Mammary epithelial cell (primary cell): ENCODE measurements at regions not wholly inside any gene's neighbourhood (a gene's known extent, or its start where the extent isn't known, plus 50 kb on each side); places are given as distances from the start of the nearest gene placed in this dataset.

ENCODE experiments used
- CTCF ChIP-seq, 2 donors: IDR thresholded peaks in 1 of 2; conservative IDR thresholded peaks in 1 of 2; 2 replicates each; pipeline ENCODE4 v1.5.1; 2011 to 2012; ENCODE audit warnings: inconsistent platforms in 2 of 2, low read length in 2 of 2, mild to moderate bottlenecking in 2 of 2, control low read depth in 1 of 2, low read depth in 1 of 2; ENCODE audit not compliant: insufficient read depth in 1 of 2; ENCODE audit errors: extremely low read depth in 1 of 2
- EZH2 ChIP-seq: IDR thresholded peaks from 2 replicates; pipeline ENCODE4 v1.6.1; 2012; ENCODE audit warnings: low read length, inconsistent platforms, borderline replicate concordance

- no peak for TF ChIP-seq EZH2
- no peak for TF ChIP-seq CTCF (conservative IDR thresholded peaks at IDR 0.05 in 1 of 2, IDR thresholded peaks at IDR 0.05 in 1 of 2; ENCODE audit: extremely low read depth in 1 of 2, insufficient read depth in 1 of 2, low read depth in 1 of 2, low read length in 2 of 2)
Measured at GRCh38 chr4:134145369-134145768, 56.2 kb downstream of the PABPC4L start.
